HCT116 (cell line): ENCODE measurements at regions not wholly inside any gene's neighbourhood (a gene's known extent, or its start where the extent isn't known, plus 50 kb on each side); places are given as distances from the start of the nearest gene placed in this dataset.

ENCODE experiments used
- POLR2A ChIP-seq: IDR thresholded peaks from 2 replicates; pipeline ENCODE4 v1.7.0; 2011; ENCODE audit warnings: borderline replicate concordance; ENCODE audit not compliant: insufficient read depth, insufficient read length; ENCODE audit errors: extremely low read depth
- POLR2AphosphoS5 ChIP-seq: IDR thresholded peaks from 2 replicates; pipeline ENCODE4 v1.6.1; 2011; ENCODE audit warnings: mild to moderate bottlenecking, low read depth, low read length, moderate library complexity
- RAD21 ChIP-seq: IDR thresholded peaks from 2 replicates; pipeline ENCODE4 v1.6.1; 2012; ENCODE audit warnings: low read depth, mild to moderate bottlenecking
- ZNF274 ChIP-seq: fragments of 200-500 bp; sonication (Bioruptor generic); IDR thresholded peaks from 2 replicates; pipeline ENCODE4 v1.6.1; 2014; ENCODE audit warnings: mild to moderate bottlenecking, low read depth, low read length, inconsistent platforms
- TF ChIP-seq, protein P1 (sequence below): IDR thresholded peaks from 2 replicates; pipeline ENCODE4 v1.6.1; 2012
- TF ChIP-seq, protein P2 (sequence below): IDR thresholded peaks from 2 replicates; pipeline ENCODE4 v1.6.1; 2012
- TF ChIP-seq, protein P3 (sequence below), 3 experiments: fragments of 200-600 bp in 1 of 3; sonication (generic) in 1 of 3; IDR thresholded peaks in 2 of 3; conservative IDR thresholded peaks in 1 of 3; 2 replicates each; pipeline ENCODE4 v1.5.1; 2012 to 2017; ENCODE audit warnings: low read depth in 2 of 3, low read length in 2 of 3, antibody characterized with exemption in 1 of 3, borderline replicate concordance in 1 of 3, control low read depth in 1 of 3, mild to moderate bottlenecking in 1 of 3, mixed read lengths in 1 of 3, mixed run types in 1 of 3, moderate library complexity in 1 of 3; ENCODE audit not compliant: insufficient read depth in 1 of 3

DNA sequence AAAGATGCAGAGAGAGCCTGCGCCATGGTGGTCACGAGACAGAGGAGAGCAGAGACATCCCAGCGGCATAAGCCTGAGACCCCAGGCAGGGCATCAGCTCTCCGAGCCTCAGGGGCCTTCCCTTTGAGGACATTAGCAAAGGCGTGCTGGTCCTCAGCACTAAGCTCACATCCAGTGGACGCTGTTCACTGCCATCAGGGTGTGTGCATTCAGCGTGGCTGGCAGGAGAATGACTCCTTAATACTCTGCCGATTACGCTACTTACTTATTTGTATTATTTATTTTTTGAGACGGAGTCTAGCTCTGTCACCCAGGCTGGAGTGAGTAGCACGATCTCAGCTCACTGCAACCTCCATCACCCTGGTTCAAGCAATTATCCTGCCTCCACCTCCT is 290.2 kb downstream of the KLF6 start:
- TF ChIP-seq POLR2A (no peak), ZNF274 (no peak), POLR2AphosphoS5 (no peak), RAD21 (no peak)
- TF ChIP-seq, protein P1, sequence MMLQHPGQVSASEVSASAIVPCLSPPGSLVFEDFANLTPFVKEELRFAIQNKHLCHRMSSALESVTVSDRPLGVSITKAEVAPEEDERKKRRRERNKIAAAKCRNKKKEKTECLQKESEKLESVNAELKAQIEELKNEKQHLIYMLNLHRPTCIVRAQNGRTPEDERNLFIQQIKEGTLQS = no peak
- TF ChIP-seq, protein P2, sequence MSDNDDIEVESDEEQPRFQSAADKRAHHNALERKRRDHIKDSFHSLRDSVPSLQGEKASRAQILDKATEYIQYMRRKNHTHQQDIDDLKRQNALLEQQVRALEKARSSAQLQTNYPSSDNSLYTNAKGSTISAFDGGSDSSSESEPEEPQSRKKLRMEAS = no peak
- TF ChIP-seq, protein P3, sequence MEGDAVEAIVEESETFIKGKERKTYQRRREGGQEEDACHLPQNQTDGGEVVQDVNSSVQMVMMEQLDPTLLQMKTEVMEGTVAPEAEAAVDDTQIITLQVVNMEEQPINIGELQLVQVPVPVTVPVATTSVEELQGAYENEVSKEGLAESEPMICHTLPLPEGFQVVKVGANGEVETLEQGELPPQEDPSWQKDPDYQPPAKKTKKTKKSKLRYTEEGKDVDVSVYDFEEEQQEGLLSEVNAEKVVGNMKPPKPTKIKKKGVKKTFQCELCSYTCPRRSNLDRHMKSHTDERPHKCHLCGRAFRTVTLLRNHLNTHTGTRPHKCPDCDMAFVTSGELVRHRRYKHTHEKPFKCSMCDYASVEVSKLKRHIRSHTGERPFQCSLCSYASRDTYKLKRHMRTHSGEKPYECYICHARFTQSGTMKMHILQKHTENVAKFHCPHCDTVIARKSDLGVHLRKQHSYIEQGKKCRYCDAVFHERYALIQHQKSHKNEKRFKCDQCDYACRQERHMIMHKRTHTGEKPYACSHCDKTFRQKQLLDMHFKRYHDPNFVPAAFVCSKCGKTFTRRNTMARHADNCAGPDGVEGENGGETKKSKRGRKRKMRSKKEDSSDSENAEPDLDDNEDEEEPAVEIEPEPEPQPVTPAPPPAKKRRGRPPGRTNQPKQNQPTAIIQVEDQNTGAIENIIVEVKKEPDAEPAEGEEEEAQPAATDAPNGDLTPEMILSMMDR (IDR thresholded peaks at IDR 0.05 in 2 of 3, conservative IDR thresholded peaks at IDR 0.05 in 1 of 3; ENCODE audit: borderline replicate concordance in 1 of 3, insufficient read depth in 1 of 3, low read depth in 2 of 3, low read length in 2 of 3) = no peak
